Panc1 (cell line): ENCODE measurements at regions not wholly inside any gene's neighbourhood (a gene's known extent, or its start where the extent isn't known, plus 50 kb on each side); places are given as distances from the start of the nearest gene placed in this dataset.

Experiments used
- CTCF ChIP-seq: fragments of 450-650 bp; IDR thresholded peaks from 2 replicates; pipeline ENCODE4 v1.5.1; 2017; ENCODE audit warnings: mild to moderate bottlenecking
- SIN3A ChIP-seq: IDR thresholded peaks from 2 replicates; pipeline ENCODE4 v1.6.1; 2012; ENCODE audit warnings: low read depth, mild to moderate bottlenecking, low read length, moderate library complexity, borderline replicate concordance; ENCODE audit not compliant: insufficient read depth

- TF ChIP-seq CTCF (no peak), SIN3A (no peak)
Measured at GRCh38 chr21:38637161-38637560, 138.9 kb upstream of the ERG start.
